Transverse colon (tissue), 3 donors: ENCODE measurements at regions not wholly inside any gene's neighbourhood (a gene's known extent, or its start where the extent isn't known, plus 50 kb on each side); places are given as distances from the start of the nearest gene placed in this dataset.

Experiments
- CTCF ChIP-seq, 5 experiments: fragments of 200-600 bp in 3 of 5; fragments of 450-650 bp in 2 of 5; sonication (generic) in 3 of 5; IDR thresholded peaks; 1 replicate in 2 of 5; 2 replicates in 3 of 5; pipeline ENCODE4 v1.5.1; 2016 to 2017; ENCODE audit warnings: antibody characterized with exemption in 5 of 5, inconsistent platforms in 3 of 5, mild to moderate bottlenecking in 2 of 5, moderate library complexity in 1 of 5
- POLR2A ChIP-seq: fragments of 450-650 bp; IDR thresholded peaks from one replicate; pipeline ENCODE4 v1.6.1; 2016; ENCODE audit warnings: antibody characterized with exemption, mild to moderate bottlenecking, moderate library complexity

GRCh38 chr3:110307065-110307809 is 764.4 kb upstream of the NECTIN3 start:
- TF ChIP-seq CTCF (IDR thresholded peaks at IDR 0.05) (no peak), POLR2A (no peak)
